Uterus (tissue), 2 donors: ENCODE measurements at regions not wholly inside any gene's neighbourhood (a gene's known extent, or its start where the extent isn't known, plus 50 kb on each side); places are given as distances from the start of the nearest gene placed in this dataset.

Experiments
- POLR2A ChIP-seq, 2 donors: fragments of 450-650 bp; IDR thresholded peaks; one replicate each; pipeline ENCODE4 v1.6.1; 2016; ENCODE audit warnings: antibody characterized with exemption in 2 of 2, mild to moderate bottlenecking in 1 of 2, moderate library complexity in 1 of 2
- TF ChIP-seq, protein P1 (sequence below), 4 experiments: fragments of 200-600 bp in 2 of 4; fragments of 450-650 bp in 2 of 4; sonication (generic) in 2 of 4; IDR thresholded peaks; one replicate each; pipeline ENCODE4 v1.5.1; 2016 to 2019; ENCODE audit warnings: antibody characterized with exemption in 4 of 4, mild to moderate bottlenecking in 2 of 4, moderate library complexity in 1 of 4

DNA sequence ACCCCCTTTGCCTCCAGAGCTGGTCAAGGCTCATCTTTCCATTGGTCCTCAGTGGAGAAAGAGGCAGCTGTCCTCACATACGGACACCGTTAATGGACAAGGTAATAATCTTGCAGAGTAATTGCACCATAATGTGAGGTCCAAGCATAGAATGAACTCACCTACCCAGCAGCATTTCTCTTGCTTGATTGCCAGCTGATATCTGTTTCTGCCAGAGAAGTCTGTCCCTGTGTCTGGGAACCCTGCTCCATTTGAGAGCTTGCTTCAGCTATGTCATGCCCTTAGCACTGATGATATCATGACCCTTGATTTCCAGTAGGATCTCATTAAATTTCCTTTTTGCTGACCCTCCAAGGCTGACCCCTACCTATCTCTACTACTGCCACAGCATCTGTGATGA, 154.6 kb downstream of the PIK3R1 start:
- TF ChIP-seq POLR2A (IDR thresholded peaks at IDR 0.05): no peak
- TF ChIP-seq, protein P1, sequence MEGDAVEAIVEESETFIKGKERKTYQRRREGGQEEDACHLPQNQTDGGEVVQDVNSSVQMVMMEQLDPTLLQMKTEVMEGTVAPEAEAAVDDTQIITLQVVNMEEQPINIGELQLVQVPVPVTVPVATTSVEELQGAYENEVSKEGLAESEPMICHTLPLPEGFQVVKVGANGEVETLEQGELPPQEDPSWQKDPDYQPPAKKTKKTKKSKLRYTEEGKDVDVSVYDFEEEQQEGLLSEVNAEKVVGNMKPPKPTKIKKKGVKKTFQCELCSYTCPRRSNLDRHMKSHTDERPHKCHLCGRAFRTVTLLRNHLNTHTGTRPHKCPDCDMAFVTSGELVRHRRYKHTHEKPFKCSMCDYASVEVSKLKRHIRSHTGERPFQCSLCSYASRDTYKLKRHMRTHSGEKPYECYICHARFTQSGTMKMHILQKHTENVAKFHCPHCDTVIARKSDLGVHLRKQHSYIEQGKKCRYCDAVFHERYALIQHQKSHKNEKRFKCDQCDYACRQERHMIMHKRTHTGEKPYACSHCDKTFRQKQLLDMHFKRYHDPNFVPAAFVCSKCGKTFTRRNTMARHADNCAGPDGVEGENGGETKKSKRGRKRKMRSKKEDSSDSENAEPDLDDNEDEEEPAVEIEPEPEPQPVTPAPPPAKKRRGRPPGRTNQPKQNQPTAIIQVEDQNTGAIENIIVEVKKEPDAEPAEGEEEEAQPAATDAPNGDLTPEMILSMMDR (IDR thresholded peaks at IDR 0.05): no peak
